Brain microvascular endothelial cell (primary cell): ENCODE measurements at regions not wholly inside any gene's neighbourhood (a gene's known extent, or its start where the extent isn't known, plus 50 kb on each side); places are given as distances from the start of the nearest gene placed in this dataset.

Experiments
- DNase-seq: peaks from one replicate; pipeline ENCODE4 v3.0.0-alpha.2; 2020
- H3K27ac ChIP-seq: fragments of 250-450 bp; sonication (Bioruptor Pico); 2 replicates; pipeline ENCODE4 v1.5.1; 2020; ENCODE audit warnings: mild to moderate bottlenecking, moderate library complexity
- H3K27me3 ChIP-seq: fragments of 250-450 bp; sonication (Bioruptor Pico); replicated peaks from 2 replicates; pipeline ENCODE4 v1.5.1; 2020; ENCODE audit warnings: mild to moderate bottlenecking
- H3K36me3 ChIP-seq: fragments of 250-450 bp; sonication (Bioruptor Pico); replicated peaks from 2 replicates; pipeline ENCODE4 v1.5.1; 2020; ENCODE audit warnings: mild to moderate bottlenecking
- H3K4me3 ChIP-seq: 2 replicates; pipeline ENCODE4 v1.5.1; 2011; ENCODE audit warnings: low read depth, mild to moderate bottlenecking, control low read depth, low read length, moderate library complexity
- in situ Hi-C: cut with HindIII; loops from 2 replicates; pipeline ENCODE4 v1.10.0; 2017; ENCODE audit warnings: low sequenced_read_pairs, low pct_ligation_motif_present
- TF ChIP-seq, protein P1 (sequence below): IDR thresholded peaks from 2 replicates; pipeline ENCODE4 v1.5.1; 2011; ENCODE audit warnings: low read depth, mild to moderate bottlenecking, moderate library complexity, low read length, control low read depth, inconsistent platforms; ENCODE audit errors: missing control alignments

DNA sequence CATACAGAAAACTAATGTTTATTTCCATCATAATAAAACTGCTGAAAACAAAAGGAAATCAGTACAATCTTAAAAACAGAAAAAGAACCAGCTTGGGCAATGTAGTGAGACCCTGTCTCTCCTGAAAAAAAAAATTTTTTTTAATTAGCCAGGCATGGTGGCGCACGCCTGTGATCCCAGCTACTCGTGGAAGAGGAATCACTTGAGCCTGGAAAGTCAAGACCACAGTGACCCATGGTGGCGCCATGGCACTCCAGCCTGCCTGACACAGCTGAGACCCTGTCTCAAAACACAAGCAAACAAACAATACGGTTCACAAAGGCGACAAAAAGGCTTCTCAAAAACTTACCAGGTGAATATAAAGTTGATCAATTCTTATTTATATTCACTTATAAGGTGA, 289.7 kb downstream of the BRD1 start:
- Histone ChIP-seq H3K27me3 (no peaks in the 10 kb centered on the region), H3K27ac (no peak overlapping the region), H3K36me3 (no peaks in the 10 kb centered on the region), H3K4me3 (no peak overlapping the region)
- no peak for DNase-seq
- in situ Hi-C loops, result no loop called here
- TF ChIP-seq, protein P1, sequence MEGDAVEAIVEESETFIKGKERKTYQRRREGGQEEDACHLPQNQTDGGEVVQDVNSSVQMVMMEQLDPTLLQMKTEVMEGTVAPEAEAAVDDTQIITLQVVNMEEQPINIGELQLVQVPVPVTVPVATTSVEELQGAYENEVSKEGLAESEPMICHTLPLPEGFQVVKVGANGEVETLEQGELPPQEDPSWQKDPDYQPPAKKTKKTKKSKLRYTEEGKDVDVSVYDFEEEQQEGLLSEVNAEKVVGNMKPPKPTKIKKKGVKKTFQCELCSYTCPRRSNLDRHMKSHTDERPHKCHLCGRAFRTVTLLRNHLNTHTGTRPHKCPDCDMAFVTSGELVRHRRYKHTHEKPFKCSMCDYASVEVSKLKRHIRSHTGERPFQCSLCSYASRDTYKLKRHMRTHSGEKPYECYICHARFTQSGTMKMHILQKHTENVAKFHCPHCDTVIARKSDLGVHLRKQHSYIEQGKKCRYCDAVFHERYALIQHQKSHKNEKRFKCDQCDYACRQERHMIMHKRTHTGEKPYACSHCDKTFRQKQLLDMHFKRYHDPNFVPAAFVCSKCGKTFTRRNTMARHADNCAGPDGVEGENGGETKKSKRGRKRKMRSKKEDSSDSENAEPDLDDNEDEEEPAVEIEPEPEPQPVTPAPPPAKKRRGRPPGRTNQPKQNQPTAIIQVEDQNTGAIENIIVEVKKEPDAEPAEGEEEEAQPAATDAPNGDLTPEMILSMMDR, result no peak

DNA sequence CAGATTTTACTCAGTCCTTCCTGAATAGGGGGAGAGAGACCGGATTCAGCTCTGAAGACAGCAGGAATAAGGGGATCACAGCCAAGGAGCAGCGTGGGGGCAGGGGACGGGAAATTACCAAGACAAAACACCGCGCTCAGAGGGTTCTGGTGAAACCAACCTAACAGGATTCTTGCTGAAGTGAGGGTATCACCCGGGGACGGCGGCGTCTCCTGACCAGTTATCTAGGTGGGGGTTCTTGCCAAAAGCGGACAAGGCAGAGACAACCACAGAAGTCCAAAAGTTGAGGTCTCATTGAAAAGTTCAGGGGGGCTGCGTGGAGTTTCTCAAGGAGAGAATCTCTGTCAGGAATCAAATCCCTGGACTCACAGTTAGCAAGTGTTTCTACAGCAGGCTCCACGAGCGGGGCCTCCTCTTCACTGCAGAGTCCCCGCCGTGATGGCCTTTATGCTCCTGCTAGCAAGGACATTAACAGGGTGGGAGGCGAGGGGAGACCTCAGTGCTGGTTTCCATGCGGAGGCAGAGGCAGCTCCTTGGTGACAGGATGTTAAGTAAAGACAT, 291.0 kb downstream of the BRD1 start:
- Histone ChIP-seq H3K27me3 (no peaks in the 10 kb centered on the region), H3K27ac (no peak overlapping the region), H3K4me3 (no peak overlapping the region), H3K36me3 (no peaks in the 10 kb centered on the region)
- DNase-seq, result no peak
- in situ Hi-C loops, result no loop called here
- TF ChIP-seq, protein P1, result no peak

DNA sequence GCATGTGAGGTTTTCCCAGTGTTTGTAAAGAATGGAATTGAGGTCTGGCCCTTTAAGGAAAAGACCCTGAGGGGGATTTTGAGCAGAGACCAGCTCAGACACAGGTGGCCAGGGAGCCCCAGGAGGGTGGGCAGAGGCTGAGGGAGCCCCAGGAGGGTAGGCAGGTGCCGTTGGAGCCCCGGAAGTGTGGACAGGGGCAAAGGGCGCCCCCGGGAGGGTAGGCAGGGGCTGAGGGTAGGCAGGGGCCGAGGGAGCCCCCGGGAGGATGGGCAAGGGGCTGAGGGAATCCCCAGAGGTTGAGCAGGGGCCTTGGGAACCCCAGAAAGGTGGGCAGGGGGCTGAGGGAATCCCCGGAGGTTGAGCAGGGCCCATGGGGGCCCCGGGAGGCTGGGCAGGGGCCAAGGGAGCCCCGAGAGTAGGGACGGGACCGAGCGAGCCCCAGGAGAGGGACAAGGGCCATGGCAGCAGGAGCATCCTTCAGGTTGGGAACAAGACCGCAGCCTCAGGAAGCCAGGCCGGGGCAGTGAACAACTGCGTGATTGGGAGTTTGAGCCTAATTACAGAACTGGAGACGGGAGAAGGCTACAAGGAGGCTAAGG, 292.0 kb downstream of the BRD1 start:
- no peak for DNase-seq
- no peak overlapping the region for H3K4me3 ChIP-seq
- in situ Hi-C loops, result no loop called here
- TF ChIP-seq, protein P1, result no peak
- no peak overlapping the region for H3K27ac ChIP-seq
- no peaks in the 10 kb centered on the region for H3K36me3 ChIP-seq
- no peaks in the 10 kb centered on the region for H3K27me3 ChIP-seq

DNA sequence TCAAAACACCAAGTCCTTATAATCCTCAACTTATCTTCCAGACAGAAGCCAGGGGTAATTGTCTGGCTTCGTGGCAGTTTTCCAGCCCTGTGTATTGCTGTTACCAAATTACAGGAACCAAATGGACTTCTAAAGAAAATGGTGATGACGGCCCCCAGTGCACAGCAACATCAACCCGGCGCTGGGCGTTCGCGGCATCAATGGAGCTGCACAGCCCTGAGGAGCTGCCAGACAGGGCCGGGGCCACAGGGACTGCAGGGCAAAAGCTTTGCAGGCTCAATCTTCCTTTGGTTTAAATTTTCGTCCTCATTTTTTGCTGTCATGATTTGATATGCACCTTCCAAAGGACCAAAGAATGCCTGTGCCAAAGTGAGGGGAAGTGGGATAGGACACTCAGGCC, 292.5 kb downstream of the BRD1 start:
- H3K4me3 ChIP-seq, result no peak overlapping the region
- no peaks in the 10 kb centered on the region for H3K36me3 ChIP-seq
- DNase-seq, result no peak
- in situ Hi-C loops, result no loop called here
- H3K27ac ChIP-seq, result no peak overlapping the region
- no peaks in the 10 kb centered on the region for H3K27me3 ChIP-seq
- TF ChIP-seq, protein P1, result no peak

DNA sequence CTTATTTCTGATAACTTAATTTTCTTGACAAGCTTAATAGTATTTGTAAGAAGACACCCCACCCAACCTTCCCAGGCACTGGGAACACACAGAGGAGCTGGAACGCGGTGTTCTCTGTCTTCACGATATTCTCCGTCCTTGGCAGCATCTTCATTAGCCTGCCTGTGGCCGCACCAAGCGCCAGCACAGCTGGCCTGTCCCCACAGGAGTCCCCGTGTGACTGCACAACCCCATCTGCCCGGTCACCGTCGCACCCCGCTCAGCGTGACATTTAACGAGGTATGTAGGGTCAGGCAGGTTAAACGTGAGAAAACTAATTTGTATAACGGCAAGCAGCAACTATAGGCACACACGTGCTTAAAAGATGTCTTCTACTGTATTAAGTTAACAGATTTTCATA, 293.3 kb downstream of the BRD1 start:
- in situ Hi-C loops, result no loop called here
- H3K36me3 ChIP-seq, result no peaks in the 10 kb centered on the region
- no peak for DNase-seq
- no peak overlapping the region for H3K4me3 ChIP-seq
- no peak overlapping the region for H3K27ac ChIP-seq
- TF ChIP-seq, protein P1, result no peak
- H3K27me3 ChIP-seq, result no peaks in the 10 kb centered on the region

DNA sequence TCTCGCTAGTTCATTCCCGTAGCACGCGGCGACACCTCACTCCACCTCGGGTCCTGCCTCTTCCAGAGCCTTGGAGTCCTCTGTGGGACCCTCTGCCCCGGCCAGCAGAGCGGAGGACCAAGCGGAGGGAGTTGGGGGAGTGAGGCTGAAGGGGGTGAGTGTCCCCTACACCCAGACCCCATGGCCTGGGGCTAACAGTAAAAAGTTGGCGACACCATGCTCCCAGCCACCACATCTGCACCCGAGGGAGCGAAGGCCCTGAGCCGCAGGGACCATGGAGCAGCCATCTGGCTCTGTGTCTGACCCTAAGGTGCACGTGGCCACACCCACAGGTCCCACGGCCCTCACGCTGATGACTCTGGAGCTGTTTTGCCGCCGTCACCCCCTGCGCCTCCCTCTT, 293.8 kb downstream of the BRD1 start:
- in situ Hi-C loops, result no loop called here
- Histone ChIP-seq H3K27me3 (no peaks in the 10 kb centered on the region), H3K36me3 (no peaks in the 10 kb centered on the region), H3K4me3 (no peak overlapping the region), H3K27ac (no peak overlapping the region)
- DNase-seq, result no peak
- TF ChIP-seq, protein P1, result no peak
